ENCODE measurements at regions not wholly inside any gene's neighbourhood (a gene's known extent, or its start where the extent isn't known, plus 50 kb on each side); places are given as distances from the start of the nearest gene placed in this dataset.
A peak's percentile ranks its signal among the peaks of the same experiment; 100 is the strongest.

DNA sequence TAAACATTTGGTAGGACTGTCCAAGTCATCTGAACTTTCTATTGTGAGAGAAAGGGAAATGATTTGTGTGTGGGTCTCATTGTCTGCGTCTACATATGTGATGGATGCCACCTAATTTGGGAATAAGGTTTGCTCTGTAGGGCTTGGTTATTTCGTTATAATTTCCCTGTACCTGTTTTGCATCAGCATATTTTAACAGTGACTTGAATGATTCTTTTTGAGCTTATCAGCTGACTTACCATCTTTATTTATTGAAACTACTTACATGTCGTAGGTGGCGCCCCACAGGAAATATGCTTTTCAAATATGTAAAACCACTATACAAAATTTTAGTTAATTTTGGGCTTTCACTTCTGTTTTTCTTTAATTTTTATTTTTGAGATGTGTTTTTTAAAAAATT, 56.5 kb upstream of the BCAT1 start:
- no peak for DNase-seq

DNA sequence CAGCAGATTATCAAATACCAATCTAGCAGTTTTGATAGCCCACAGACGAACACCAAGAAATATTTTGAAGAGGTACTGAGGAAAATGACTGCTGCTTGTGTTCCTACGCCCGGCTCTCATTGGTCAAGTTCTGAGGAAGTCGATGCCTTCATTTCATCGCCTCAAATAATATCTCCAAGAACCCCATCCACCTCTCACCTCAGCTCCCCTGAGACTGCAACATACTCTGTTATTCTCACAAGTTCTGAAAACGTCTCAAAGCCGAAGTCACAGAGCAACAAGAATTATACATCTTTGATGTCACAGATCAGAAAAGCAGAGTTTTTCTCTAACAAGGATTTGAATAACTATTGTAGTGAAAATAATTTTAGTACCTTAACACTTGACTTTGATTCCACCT, 55.5 kb upstream of the BCAT1 start:
- no peak for DNase-seq

DNA sequence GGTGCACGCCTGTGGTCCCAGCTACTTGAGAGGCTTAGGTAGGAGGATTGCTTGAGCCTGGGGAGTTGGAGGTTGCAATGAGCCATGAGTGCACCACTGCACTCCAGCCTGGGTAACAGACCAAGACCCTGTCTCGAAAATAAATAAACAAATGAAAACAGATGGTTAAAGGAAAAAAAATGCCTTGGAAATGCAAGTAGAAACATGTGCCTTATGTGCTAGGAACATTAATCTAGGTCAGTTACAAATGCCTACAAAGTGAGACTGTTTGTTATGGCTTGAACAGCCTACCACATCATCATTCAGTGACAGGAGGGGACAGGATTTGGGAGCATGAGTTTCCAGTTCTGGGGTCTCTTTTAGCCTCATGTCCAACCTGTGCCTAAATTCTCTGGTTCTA, 52.4 kb upstream of the BCAT1 start:
- DNase-seq = peak in 1 of 14 donors; percentile 42
